ENCODE measurements at regions not wholly inside any gene's neighbourhood (a gene's known extent, or its start where the extent isn't known, plus 50 kb on each side); places are given as distances from the start of the nearest gene placed in this dataset.

DNA sequence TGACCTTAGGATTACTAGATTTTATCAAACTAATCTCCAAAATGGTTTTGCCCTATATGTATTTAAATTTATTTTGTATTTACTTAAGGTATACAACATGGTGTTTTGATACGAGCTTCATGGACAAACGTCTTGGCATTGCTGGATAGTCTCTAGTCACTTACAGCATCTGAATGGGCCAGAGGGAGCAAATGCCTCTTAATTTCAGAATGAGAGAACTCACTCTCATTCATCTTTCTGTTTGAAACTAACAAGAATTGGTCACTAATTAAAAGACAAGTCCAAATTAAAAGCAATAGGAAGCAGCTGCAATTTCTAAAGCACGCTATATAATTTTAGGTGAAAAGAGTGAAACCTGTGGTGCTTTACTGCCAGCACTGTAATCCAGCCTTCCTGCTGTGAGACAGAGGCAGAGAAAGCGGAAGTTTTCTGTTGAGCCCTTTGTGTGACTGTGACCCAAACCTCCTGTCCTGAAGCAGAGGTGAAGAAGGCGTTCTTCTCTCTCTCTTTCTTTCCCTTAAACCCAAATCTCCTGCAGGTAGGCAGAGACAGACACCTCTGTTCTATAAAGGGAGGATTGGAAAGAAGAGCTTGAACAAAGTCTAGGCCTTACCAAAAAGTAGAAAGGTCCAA is 184.6 kb upstream of the NAV3 start:
- TF ChIP-seq POU2F2 (IDR thresholded peaks at IDR 0.05; ENCODE audit: low read depth, low read length) (no peak), POLR2AphosphoS5 (IDR thresholded peaks at IDR 0.05; ENCODE audit: low read depth, low read length) (no peak), SPI1 (IDR thresholded peaks at IDR 0.05; ENCODE audit: low read depth, low read length) (no peak), POLR2A (IDR thresholded peaks at IDR 0.05; ENCODE audit: low read depth, low read length) (no peak), TAF1 (IDR thresholded peaks at IDR 0.05; ENCODE audit: low read depth, low read length) (no peak)
